K562 (cell line): ENCODE measurements at regions not wholly inside any gene's neighbourhood (a gene's known extent, or its start where the extent isn't known, plus 50 kb on each side); places are given as distances from the start of the nearest gene placed in this dataset.

Experiments
- ATAC-seq: fragments of 200-7000 bp; cut with Tn5 transposase; 3 replicates; pipeline ENCODE4 v1.9.1; 2020; ENCODE audit warnings: moderate library complexity
- BruUV-seq: library from RNA; stranded (reverse); fragments of 400-500 nt; replicated peaks from 2 replicates; lab custom pipeline; 2021; lab: Mats Ljungman, UMichigan
- CTCF ChIA-PET: fragments of 300-600 bp; formaldehyde crosslinking; extraction: SDS; loops from one replicate; lab custom pipeline; 2021; ENCODE audit warnings: low intra/inter-chr PET ratio; lab: Yijun Ruan, JAX
- POLR2A ChIA-PET: fragments of 300-600, 350-650 bp; sonication (Branson Sonifier 250); formaldehyde crosslinking; extraction: SDS; loops from one replicate; lab custom pipeline; 2021; ENCODE audit warnings: antibody characterized with exemption, inconsistent platforms; lab: Yijun Ruan, JAX
- DNase-seq, 4 experiments: peaks; one replicate each; pipeline versions ENCODE4 v3.0.0 to v3.0.0-alpha.2; 2011 to 2018; ENCODE audit warnings: low spot score in 3 of 4, mixed read lengths in 3 of 4; ENCODE audit errors: extremely low read depth in 1 of 4
- FAIRE-seq: peaks from 2 replicates; lab custom pipeline; 2011; peaks lifted over from hg19 to GRCh38; lab: Jason Lieb, UNC
- H2AFZ ChIP-seq: 2 replicates; pipeline ENCODE4 v1.6.0; 2011; ENCODE audit warnings: low read depth, low read length, control low read depth, inconsistent platforms
- H3K27ac ChIP-seq: fragments of 200-600 bp; 3 replicates; pipeline ENCODE4 v1.8.0; 2011; ENCODE audit warnings: low read depth, mild to moderate bottlenecking, control low read depth, inconsistent platforms, low read length, moderate library complexity, mixed read lengths; ENCODE audit errors: extremely low read depth
- H3K27me3 ChIP-seq, 2 experiments: fragments of 300-600 bp in 1 of 2; 2 replicates in 1 of 2; 3 replicates in 1 of 2; pipeline versions ENCODE4 v1.6.0 to v1.8.0; 2011; ENCODE audit warnings: inconsistent platforms in 2 of 2, low read length in 2 of 2, mild to moderate bottlenecking in 1 of 2, mixed read lengths in 1 of 2, moderate library complexity in 1 of 2; ENCODE audit not compliant: control insufficient read depth in 2 of 2, insufficient read depth in 2 of 2
- H3K36me3 ChIP-seq: fragments of 300-600 bp; 3 replicates; pipeline ENCODE4 v1.8.0; 2011; ENCODE audit warnings: mild to moderate bottlenecking, low read length, inconsistent platforms; ENCODE audit not compliant: control insufficient read depth, insufficient read depth
- H3K4me1 ChIP-seq, 2 experiments: fragments of 200-600 bp in 1 of 2; replicated peaks in 1 of 2; 2 replicates in 1 of 2; 3 replicates in 1 of 2; pipeline versions ENCODE4 v1.5.1 to v1.8.0; 2011; ENCODE audit warnings: inconsistent platforms in 2 of 2, low read length in 2 of 2, mild to moderate bottlenecking in 1 of 2, mixed read lengths in 1 of 2, moderate library complexity in 1 of 2; ENCODE audit not compliant: control insufficient read depth in 2 of 2, insufficient read depth in 2 of 2
- H3K4me2 ChIP-seq: 2 replicates; pipeline ENCODE4 v1.6.1; 2011; ENCODE audit warnings: low read length, control low read depth, inconsistent platforms, mixed read lengths; ENCODE audit not compliant: insufficient read depth
- H3K4me3 ChIP-seq: fragments of 200-600 bp; sonication (generic), shearing (Covaris generic); 2 replicates; pipeline ENCODE4 v1.5.1; 2016; ENCODE audit warnings: control low read depth, inconsistent platforms
- H3K79me2 ChIP-seq: fragments of 200-600 bp; 3 replicates; pipeline ENCODE4 v1.8.0; 2011; ENCODE audit warnings: low read length, inconsistent platforms; ENCODE audit not compliant: control insufficient read depth, insufficient read depth
- H3K9ac ChIP-seq, 2 experiments: 2 replicates each; pipeline versions ENCODE4 v1.6.0 to v1.6.1; 2011; ENCODE audit warnings: low read depth in 2 of 2, low read length in 2 of 2, control low read depth in 1 of 2, inconsistent platforms in 1 of 2, mild to moderate bottlenecking in 1 of 2, mixed read lengths in 1 of 2; ENCODE audit not compliant: insufficient read depth in 1 of 2
- H3K9me1 ChIP-seq: one replicate; pipeline ENCODE4 v1.6.0; 2011; ENCODE audit warnings: inconsistent platforms, mild to moderate bottlenecking, low read length, moderate library complexity; ENCODE audit not compliant: control insufficient read depth, insufficient read depth
- H3K9me3 ChIP-seq: replicated peaks from 2 replicates; pipeline ENCODE4 v1.5.1; 2011; ENCODE audit warnings: low read depth, low read length, inconsistent platforms; ENCODE audit not compliant: control insufficient read depth, insufficient read depth
- H4K20me1 ChIP-seq: replicated peaks from 2 replicates; pipeline ENCODE4 v1.6.1; 2011; ENCODE audit warnings: low read length, inconsistent platforms, mixed read lengths; ENCODE audit not compliant: control insufficient read depth, insufficient read depth
- C11orf30 ChIP-seq: fragments of 450-650 bp; IDR thresholded peaks from 2 replicates; pipeline ENCODE4 v1.6.1; 2016; ENCODE audit warnings: low read depth, mild to moderate bottlenecking
- ETS1 ChIP-seq: conservative IDR thresholded peaks from 2 replicates; pipeline ENCODE4 v1.6.1; 2011; ENCODE audit warnings: low read depth, mild to moderate bottlenecking, low read length; ENCODE audit not compliant: control insufficient read depth
- HMGXB4 ChIP-seq: sonication (generic); formaldehyde crosslinking; IDR thresholded peaks from 2 replicates; pipeline ENCODE4 v1.8.1; 2023; ENCODE audit warnings: mild to moderate bottlenecking, missing genetic modification reagents
- NELFE ChIP-seq: IDR thresholded peaks from 2 replicates; pipeline ENCODE4 v1.6.1; 2011; ENCODE audit warnings: mild to moderate bottlenecking; ENCODE audit not compliant: insufficient read depth, insufficient read length
- SIX5 ChIP-seq, 2 experiments: IDR thresholded peaks; 2 replicates each; pipeline ENCODE4 v1.6.1; 2011; ENCODE audit warnings: low read length in 2 of 2, borderline replicate concordance in 1 of 2, low read depth in 1 of 2, mild to moderate bottlenecking in 1 of 2, moderate library complexity in 1 of 2; ENCODE audit not compliant: insufficient read depth in 1 of 2
- SUPT5H ChIP-seq: fragments of 450-650 bp; IDR thresholded peaks from 2 replicates; pipeline ENCODE4 v1.6.1; 2016
- ZMIZ1 ChIP-seq, 2 experiments: fragments of 150-350 bp in 1 of 2; IDR thresholded peaks; 2 replicates each; pipeline ENCODE4 v1.6.1; 2012 to 2016; ENCODE audit warnings: low read depth in 2 of 2, low read length in 2 of 2, mild to moderate bottlenecking in 1 of 2, moderate library complexity in 1 of 2
- ZNF184 ChIP-seq: sonication (generic); formaldehyde crosslinking; IDR thresholded peaks from 2 replicates; pipeline ENCODE4 v1.5.0; 2020; ENCODE audit warnings: missing genetic modification reagents
- WGBS: fragments of 100-300 bp; shearing (Covaris generic); methylation state at CpG from one replicate; pipeline ENCODE4 v1.1.6; 2016; ENCODE audit warnings: low coverage, mixed read lengths; ENCODE audit not compliant: insufficient coverage; ENCODE audit errors: missing lambda C conversion rate; 5-methylcytosine and 5-hydroxymethylcytosine counted together
- in situ Hi-C: fragments of 300-500 bp; cut with MboI; formaldehyde crosslinking; loops from 4 replicates; pipeline ENCODE4 v1.15.0; 2018; ENCODE audit warnings: inconsistent platforms, mixed read lengths
- intact Hi-C: fragments of 100-400 bp; cut with micrococcal nuclease; formaldehyde crosslinking; loops from 2 replicates; pipeline ENCODE4 v1.14.2; 2022

GRCh38 chr10:20709708-20710107 lies 187.4 kb downstream of the NEBL start:
- Histone ChIP-seq H3K27ac (no peak overlapping the region), H3K27me3 (no peaks in the 10 kb centered on the region), H3K4me2 (no peak overlapping the region), H4K20me1 (no peaks in the 10 kb centered on the region), H3K9me3 (no peaks in the 10 kb centered on the region), H3K36me3 (no peaks in the 10 kb centered on the region), H3K4me1 (no peaks in the 10 kb centered on the region), H3K4me3 (no peak overlapping the region), H3K9ac (no peak overlapping the region), H3K79me2 (no peaks in the 10 kb centered on the region), H2AFZ (no peak overlapping the region), H3K9me1 (no peaks in the 10 kb centered on the region)
- ATAC-seq (no peak), DNase-seq (no peak), FAIRE-seq (no peak)
- BruUV-seq = no TSS peak
- POLR2A ChIA-PET = no interaction called here
- TF ChIP-seq HMGXB4 (CRISPR knock-in tag) = no peak
- intact Hi-C loops = no loop called here
- 0% methylated on average over 2 of the region's 2 CpGs for WGBS
- in situ Hi-C loops = no loop called here
- CTCF ChIA-PET = no interaction called here

- no peak overlapping the region for H3K4me3 ChIP-seq
- CTCF ChIA-PET = no interaction called here
- no peaks in the 10 kb centered on the region for H3K9me1 ChIP-seq
- H3K79me2 ChIP-seq = no peaks in the 10 kb centered on the region
- H3K4me2 ChIP-seq = no peak overlapping the region
- H3K4me1 ChIP-seq = no peaks in the 10 kb centered on the region
- POLR2A ChIA-PET = no interaction called here
- no TSS peak for BruUV-seq
- H2AFZ ChIP-seq = no peak overlapping the region
- FAIRE-seq = no peak
- no peak for ATAC-seq
- WGBS = 3% methylated on average over 4 of the region's 4 CpGs
- H3K9me3 ChIP-seq = no peaks in the 10 kb centered on the region
- no peaks in the 10 kb centered on the region for H3K36me3 ChIP-seq
- no peak overlapping the region for H3K27ac ChIP-seq
- intact Hi-C loops = no loop called here
- no peaks in the 10 kb centered on the region for H3K27me3 ChIP-seq
- no peak overlapping the region for H3K9ac ChIP-seq
- DNase-seq = no peak
- in situ Hi-C loops = no loop called here
- H4K20me1 ChIP-seq = no peaks in the 10 kb centered on the region
- TF ChIP-seq ETS1 (no peak), C11orf30 (no peak), ZNF184 (no peak), SIX5 (IDR thresholded peaks at IDR 0.05; ENCODE audit: borderline replicate concordance in 1 of 2, insufficient read depth in 1 of 2, low read depth in 1 of 2, low read length in 2 of 2) (no peak), SUPT5H (no peak), NELFE (no peak), ZMIZ1 (IDR thresholded peaks at IDR 0.05; ENCODE audit: low read depth in 2 of 2, low read length in 2 of 2) (no peak)
Observed at GRCh38 chr10:20708305-20708704, 188.8 kb downstream of the NEBL start.
